CD4-positive, alpha-beta memory T cell (primary cell): ENCODE measurements at regions not wholly inside any gene's neighbourhood (a gene's known extent, or its start where the extent isn't known, plus 50 kb on each side); places are given as distances from the start of the nearest gene placed in this dataset.
A peak's percentile ranks its signal among the peaks of the same experiment; 100 is the strongest.

Source experiments
- CTCF ChIA-PET: fragments of 350-600 bp; sonication (Branson Sonifier 250); formaldehyde crosslinking; loops from one replicate; lab custom pipeline; 2021; ENCODE audit warnings: inconsistent platforms; ENCODE audit not compliant: partially characterized antibody; lab: Charles Lee
- POLR2A ChIA-PET: fragments of 350-600 bp; sonication (Branson Sonifier 250); formaldehyde crosslinking; loops from one replicate; lab custom pipeline; 2021; ENCODE audit not compliant: partially characterized antibody; lab: Charles Lee
- DNase-seq, 5 donors: peaks; one replicate each; pipeline versions ENCODE4 v3.0.0 to v3.0.0-alpha.2; 2020 to 2022; ENCODE audit warnings: mixed read lengths in 1 of 5
- H3K27ac ChIP-seq: one replicate; pipeline ENCODE4 v1.7.0; 2013; ENCODE audit warnings: low read depth, low read length
- H3K27me3 ChIP-seq: 2 replicates; pipeline ENCODE4 v1.7.0; 2013; ENCODE audit warnings: mild to moderate bottlenecking, low read length, moderate library complexity; ENCODE audit not compliant: insufficient read depth
- H3K36me3 ChIP-seq: 2 replicates; pipeline ENCODE4 v1.7.0; 2013; ENCODE audit warnings: mild to moderate bottlenecking, low read length, moderate library complexity; ENCODE audit not compliant: insufficient read depth
- H3K4me1 ChIP-seq: 2 replicates; pipeline ENCODE4 v1.7.0; 2013; ENCODE audit warnings: mild to moderate bottlenecking, low read length, moderate library complexity; ENCODE audit not compliant: insufficient read depth
- H3K4me3 ChIP-seq, 2 donors: one replicate each; pipeline ENCODE4 v1.7.0; 2013; ENCODE audit warnings: low read length in 2 of 2, mild to moderate bottlenecking in 1 of 2
- H3K9me3 ChIP-seq, 2 donors: one replicate each; pipeline ENCODE4 v1.7.0; 2013; ENCODE audit warnings: low read length in 2 of 2, control low read depth in 1 of 2; ENCODE audit not compliant: control insufficient read depth in 1 of 2
- H3K27ac Mint-ChIP-seq, 7 donors: one replicate each; pipeline ENCODE4 v1.8.0; 2020 to 2021; ENCODE audit warnings: mixed read lengths in 7 of 7, mild to moderate bottlenecking in 6 of 7, inconsistent platforms in 3 of 7, moderate library complexity in 3 of 7
- H3K27me3 Mint-ChIP-seq, 2 donors: one replicate each; pipeline ENCODE4 v1.8.0; 2020 to 2021; ENCODE audit warnings: mixed read lengths in 2 of 2
- H3K36me3 Mint-ChIP-seq, 2 donors: one replicate each; pipeline ENCODE4 v1.8.0; 2020 to 2021; ENCODE audit warnings: mixed read lengths in 2 of 2, inconsistent platforms in 1 of 2, mild to moderate bottlenecking in 1 of 2
- H3K4me1 Mint-ChIP-seq, 4 donors: one replicate each; pipeline ENCODE4 v1.8.0; 2020 to 2021; ENCODE audit warnings: mixed read lengths in 4 of 4, mild to moderate bottlenecking in 1 of 4
- H3K4me3 Mint-ChIP-seq, 8 donors: one replicate each; pipeline ENCODE4 v1.8.0; 2020 to 2021; ENCODE audit warnings: mixed read lengths in 8 of 8, mild to moderate bottlenecking in 7 of 8, moderate library complexity in 6 of 8, inconsistent platforms in 3 of 8
- H3K9me3 Mint-ChIP-seq, 8 donors: one replicate each; pipeline ENCODE4 v1.8.0; 2020 to 2021; ENCODE audit warnings: mixed read lengths in 8 of 8, mild to moderate bottlenecking in 5 of 8, inconsistent platforms in 3 of 8, moderate library complexity in 1 of 8
- intact Hi-C: fragments of 100-400 bp; cut with micrococcal nuclease; formaldehyde crosslinking; loops from one replicate; pipeline ENCODE4 v1.15.1; 2023

DNA sequence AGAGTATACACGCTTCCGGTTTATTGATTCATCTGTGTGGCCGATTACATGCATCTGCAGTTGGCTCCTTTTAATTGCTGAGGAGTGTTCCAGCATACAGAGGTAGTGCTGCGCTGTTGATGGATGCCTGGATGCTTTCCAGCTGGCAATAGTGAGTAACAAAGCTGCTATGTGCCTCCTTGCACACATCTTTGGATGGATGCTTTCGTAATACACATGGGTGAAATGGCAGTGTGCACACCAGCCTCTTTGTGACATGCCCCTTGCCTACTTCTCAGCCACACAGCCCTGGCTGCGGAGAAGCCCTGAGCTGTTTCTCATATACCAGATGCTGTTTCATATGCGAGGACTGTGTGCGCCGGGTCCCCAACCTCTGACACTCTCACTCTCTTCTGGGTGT is 151.0 kb downstream of the GADD45G start:
- intact Hi-C loops, result no loop called here
- no peak overlapping the region for H3K27ac Mint-ChIP-seq
- CTCF ChIA-PET, result no interaction called here

DNA sequence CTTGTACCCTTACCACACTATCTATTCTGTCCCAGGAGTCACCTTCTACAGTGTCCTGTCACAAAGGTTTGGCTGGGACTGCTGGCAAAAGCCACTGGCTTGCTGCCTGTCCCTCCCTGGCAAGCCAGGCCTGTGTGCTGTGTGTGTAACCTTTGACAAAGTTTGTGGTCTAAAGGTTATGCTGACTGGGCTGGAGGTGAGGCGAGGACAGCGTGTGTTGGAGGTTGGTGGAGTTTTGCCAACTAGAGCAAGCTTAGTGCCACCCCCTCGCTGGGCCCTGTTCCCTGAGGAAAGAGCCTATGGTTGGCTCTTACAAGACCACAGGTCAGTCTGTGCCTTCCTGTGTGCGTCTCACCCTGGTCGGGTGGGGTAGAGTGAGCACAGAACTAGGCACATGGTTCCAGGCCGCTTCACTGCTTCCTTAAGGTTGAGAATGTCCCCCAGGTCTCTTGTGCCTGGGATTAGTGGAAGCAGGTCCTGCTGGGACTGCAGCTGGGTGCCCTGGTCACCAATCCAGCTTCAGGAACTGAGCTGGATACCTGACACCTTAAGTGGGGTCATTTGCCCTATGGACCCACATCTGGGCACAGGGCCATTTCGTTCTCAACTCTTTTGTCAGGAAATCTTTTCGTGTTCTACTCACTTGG is 152.2 kb downstream of the GADD45G start:
- no peaks in the 10 kb centered on the region for H3K27me3 ChIP-seq
- Mint-ChIP-seq H3K27me3 (no peaks in the 10 kb centered on the region), H3K27ac (peak overlapping the region in 1 of 7 donors; percentile 17), H3K4me1 (peaks cover 0 to 2% (median 0%) of the 10 kb centered on the region in 4 donors), H3K36me3 (no peaks in the 10 kb centered on the region), H3K9me3 (no peaks in the 10 kb centered on the region), H3K4me3 (no peak overlapping the region)
- no peak for DNase-seq
- H3K9me3 ChIP-seq, result no peaks in the 10 kb centered on the region
- no peaks in the 10 kb centered on the region for H3K36me3 ChIP-seq
- H3K27ac ChIP-seq, result no peak overlapping the region
- POLR2A ChIA-PET, result no interaction called here
- intact Hi-C loops, result no loop called here
- CTCF ChIA-PET, result no interaction called here
- H3K4me1 ChIP-seq, result no peaks in the 10 kb centered on the region
- H3K4me3 ChIP-seq, result no peak overlapping the region

More for the DNA sequence above, 151.0 kb downstream of the GADD45G start:
- Mint-ChIP-seq H3K4me3 (no peak overlapping the region), H3K9me3 (no peaks in the 10 kb centered on the region), H3K36me3 (no peaks in the 10 kb centered on the region), H3K4me1 (peaks cover 0 to 2% (median under 1%) of the 10 kb centered on the region in 4 donors), H3K27me3 (no peaks in the 10 kb centered on the region)
- Histone ChIP-seq H3K4me1 (no peaks in the 10 kb centered on the region), H3K36me3 (no peaks in the 10 kb centered on the region), H3K27me3 (no peaks in the 10 kb centered on the region), H3K4me3 (no peak overlapping the region), H3K9me3 (no peaks in the 10 kb centered on the region), H3K27ac (no peak overlapping the region)
- no peak for DNase-seq
- POLR2A ChIA-PET, result no interaction called here

- no peak overlapping the region for H3K4me3 ChIP-seq
- H3K27ac Mint-ChIP-seq, result peak overlapping the region in 1 of 7 donors; percentile 18
- no peaks in the 10 kb centered on the region for H3K27me3 ChIP-seq
- ChIA-PET POLR2A (interaction anchor here (0.6 kb wide), 1 partner anchor 20 kb away, joined by 3 read pairs; no protein-coding TSS in a partner anchor), CTCF (no interaction called here)
- no peaks in the 10 kb centered on the region for H3K36me3 Mint-ChIP-seq
- intact Hi-C loops, result no loop called here
- no peaks in the 10 kb centered on the region for H3K27me3 Mint-ChIP-seq
- no peak overlapping the region for H3K27ac ChIP-seq
- H3K36me3 ChIP-seq, result no peaks in the 10 kb centered on the region
- no peaks in the 10 kb centered on the region for H3K9me3 ChIP-seq
- no peak overlapping the region for H3K4me3 Mint-ChIP-seq
- H3K9me3 Mint-ChIP-seq, result no peaks in the 10 kb centered on the region
- no peak for DNase-seq
- H3K4me1 ChIP-seq, result no peaks in the 10 kb centered on the region
- H3K4me1 Mint-ChIP-seq, result peaks cover 0 to 2% (median 0%) of the 10 kb centered on the region in 4 donors
Observed at GRCh38 chr9:89757776-89758528, 153.1 kb downstream of the GADD45G start.

DNA sequence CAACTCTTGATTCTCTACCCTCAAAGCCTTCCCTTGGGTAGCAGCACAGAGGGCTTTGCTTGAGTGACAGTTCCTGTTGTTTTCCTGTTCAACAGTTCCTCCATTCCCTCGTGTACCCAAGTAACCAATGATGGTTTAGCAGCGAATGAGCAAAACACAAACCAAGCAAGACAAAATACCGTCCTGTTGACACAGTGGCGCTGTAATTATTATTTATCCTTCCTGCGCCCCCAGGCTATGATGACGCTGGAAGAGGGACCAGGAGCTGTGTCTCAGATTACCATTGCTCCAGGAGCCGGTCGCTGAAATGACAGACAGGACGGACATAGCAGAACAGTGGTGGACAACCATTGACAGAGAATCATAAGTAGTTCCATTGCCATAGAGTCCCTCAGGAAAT is 154.8 kb downstream of the GADD45G start:
- H3K27ac Mint-ChIP-seq, result no peak overlapping the region

DNA sequence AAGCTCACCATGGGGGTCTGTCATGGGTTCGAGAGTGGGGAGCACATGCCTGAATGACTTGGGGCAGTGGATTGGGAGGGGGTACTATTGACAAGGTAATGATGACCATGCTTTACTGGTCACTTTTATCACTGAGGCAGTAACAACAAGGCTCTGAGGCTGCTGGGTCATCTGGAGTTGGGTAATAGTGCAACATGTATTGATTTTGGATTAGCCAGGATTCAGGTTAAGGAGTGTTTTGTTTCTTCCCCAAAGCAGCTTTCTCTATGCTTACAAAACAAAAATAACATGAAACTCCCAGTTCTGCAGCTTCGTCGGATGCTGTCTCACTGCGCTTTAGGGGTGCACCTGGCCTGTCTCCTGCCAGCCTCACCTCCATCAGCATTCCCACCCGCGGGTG is 155.3 kb downstream of the GADD45G start:
- Histone ChIP-seq H3K36me3 (no peaks in the 10 kb centered on the region), H3K4me3 (no peak overlapping the region), H3K27me3 (no peaks in the 10 kb centered on the region), H3K4me1 (no peaks in the 10 kb centered on the region), H3K27ac (no peak overlapping the region), H3K9me3 (no peaks in the 10 kb centered on the region)
- ChIA-PET POLR2A (interaction anchor here (1.0 kb wide), 1 partner anchor 15 kb away, joined by 3 read pairs; no protein-coding TSS in a partner anchor), CTCF (no interaction called here)
- peaks cover 0 to 3% (median 0%) of the 10 kb centered on the region in 8 donors for H3K9me3 Mint-ChIP-seq
- no peaks in the 10 kb centered on the region for H3K36me3 Mint-ChIP-seq
- no peak for DNase-seq
- peaks cover 0 to 2% (median 0%) of the 10 kb centered on the region in 4 donors for H3K4me1 Mint-ChIP-seq
- no peak overlapping the region for H3K27ac Mint-ChIP-seq
- intact Hi-C loops, result loop anchor here (10.0 kb wide), 1 partner anchor 45 kb away; no protein-coding TSS in a partner anchor
- no peak overlapping the region for H3K4me3 Mint-ChIP-seq
- no peaks in the 10 kb centered on the region for H3K27me3 Mint-ChIP-seq

More for the DNA sequence above, 154.8 kb downstream of the GADD45G start:
- H3K27me3 ChIP-seq, result no peaks in the 10 kb centered on the region
- no peak for DNase-seq
- H3K4me1 ChIP-seq, result no peaks in the 10 kb centered on the region
- Mint-ChIP-seq H3K4me3 (no peak overlapping the region), H3K27me3 (no peaks in the 10 kb centered on the region), H3K36me3 (no peaks in the 10 kb centered on the region), H3K4me1 (peaks cover 0 to 2% (median 0%) of the 10 kb centered on the region in 4 donors), H3K9me3 (peaks cover 0 to 3% (median 0%) of the 10 kb centered on the region in 8 donors)
- H3K27ac ChIP-seq, result no peak overlapping the region
- no peak overlapping the region for H3K4me3 ChIP-seq
- POLR2A ChIA-PET, result interaction anchor here (1.0 kb wide), 1 partner anchor 16 kb away, joined by 3 read pairs; no protein-coding TSS in a partner anchor
- intact Hi-C loops, result no loop called here
- H3K36me3 ChIP-seq, result no peaks in the 10 kb centered on the region
- CTCF ChIA-PET, result no interaction called here
- no peaks in the 10 kb centered on the region for H3K9me3 ChIP-seq

GRCh38 chr9:89764217-89764616 is 159.4 kb downstream of the GADD45G start:
- Histone ChIP-seq H3K27me3 (no peaks in the 10 kb centered on the region), H3K9me3 (no peaks in the 10 kb centered on the region), H3K36me3 (no peaks in the 10 kb centered on the region), H3K4me3 (no peak overlapping the region), H3K27ac (no peak overlapping the region), H3K4me1 (no peaks in the 10 kb centered on the region)
- no peak for DNase-seq
- Mint-ChIP-seq H3K4me1 (no peaks in the 10 kb centered on the region), H3K27ac (no peak overlapping the region), H3K36me3 (no peaks in the 10 kb centered on the region), H3K4me3 (no peak overlapping the region), H3K27me3 (no peaks in the 10 kb centered on the region), H3K9me3 (peaks cover 0 to 4% (median 0%) of the 10 kb centered on the region in 8 donors)
- CTCF ChIA-PET, result no interaction called here
- intact Hi-C loops, result loop anchor here (10.0 kb wide), 1 partner anchor 49 kb away; no protein-coding TSS in a partner anchor
- POLR2A ChIA-PET, result no interaction called here

GRCh38 chr9:89765211-89765946 is 160.6 kb downstream of the GADD45G start:
- Histone ChIP-seq H3K4me1 (no peaks in the 10 kb centered on the region), H3K9me3 (no peaks in the 10 kb centered on the region), H3K27me3 (no peaks in the 10 kb centered on the region), H3K4me3 (no peak overlapping the region), H3K27ac (no peak overlapping the region), H3K36me3 (no peaks in the 10 kb centered on the region)
- H3K9me3 Mint-ChIP-seq, result peaks cover 0 to 4% (median 0%) of the 10 kb centered on the region in 8 donors
- H3K27ac Mint-ChIP-seq, result peak overlapping the region in 1 of 7 donors; percentile 19
- H3K36me3 Mint-ChIP-seq, result no peaks in the 10 kb centered on the region
- ChIA-PET POLR2A (no interaction called here), CTCF (interaction anchor here (1.4 kb wide), 1 partner anchor 162 kb away, joined by 3 read pairs; no protein-coding TSS in a partner anchor)
- intact Hi-C loops, result loop anchor here (10.0 kb wide), 1 partner anchor 51 kb away; no protein-coding TSS in a partner anchor
- DNase-seq, result no peak
- H3K27me3 Mint-ChIP-seq, result no peaks in the 10 kb centered on the region
- no peak overlapping the region for H3K4me3 Mint-ChIP-seq
- no peaks in the 10 kb centered on the region for H3K4me1 Mint-ChIP-seq
